ENCODE measurements at regions not wholly inside any gene's neighbourhood (a gene's known extent, or its start where the extent isn't known, plus 50 kb on each side); places are given as distances from the start of the nearest gene placed in this dataset.

GRCh38 chr5:3140117-3140516 lies 388.6 kb upstream of the IRX2 start:
- Mint-ChIP-seq H3K4me1 (no peaks in the 10 kb centered on the region), H3K27me3 (no peaks in the 10 kb centered on the region), H3K27ac (no peak overlapping the region), H3K4me3 (no peak overlapping the region), H3K9me3 (ENCODE audit: insufficient read depth) (peaks cover 2% of the 10 kb centered on the region)
- Histone ChIP-seq H3K9ac (ENCODE audit: low read length) (no peak overlapping the region), H2AFZ (ENCODE audit: insufficient read depth, low read depth, low read length, poor library complexity, severe bottlenecking) (no peak overlapping the region), H3K4me1 (ENCODE audit: control insufficient read depth in 2 of 2, insufficient read depth in 2 of 2, low read length in 2 of 2) (no peaks in the 10 kb centered on the region), H3K27ac (ENCODE audit: low read length in 2 of 2) (no peak overlapping the region), H3K36me3 (replicated peaks in 1 of 2; ENCODE audit: control extremely low read depth in 1 of 2, control insufficient read depth in 1 of 2, extremely low read depth in 1 of 2, insufficient read depth in 2 of 2, low read length in 1 of 2) (no peaks in the 10 kb centered on the region), H3K9me3 (ENCODE audit: control extremely low read depth in 1 of 3, control insufficient read depth in 2 of 3, insufficient read depth in 1 of 3, low read length in 2 of 3) (peaks cover 0 to 16% (median 0%) of the 10 kb centered on the region in 3 donors), H3K4me2 (replicated peaks; ENCODE audit: low read depth, low read length, poor library complexity, severe bottlenecking) (no peak overlapping the region), H3K4me3 (ENCODE audit: control extremely low read depth in 1 of 5, extremely low read depth in 1 of 5, insufficient read depth in 1 of 5, low read depth in 2 of 5, low read length in 4 of 5) (no peak overlapping the region), H4K20me1 (ENCODE audit: control insufficient read depth, insufficient read depth, low read length, poor library complexity, severe bottlenecking) (no peaks in the 10 kb centered on the region), H3K79me2 (ENCODE audit: control insufficient read depth, insufficient read depth, low read length) (no peaks in the 10 kb centered on the region), H3K27me3 (replicated peaks in 1 of 4; ENCODE audit: control extremely low read depth in 1 of 4, control insufficient read depth in 3 of 4, insufficient read depth in 4 of 4, low read length in 3 of 4) (no peaks in the 10 kb centered on the region)
- no peak for DNase-seq
- intact Hi-C loops (cut with micrococcal nuclease), result no loop called here
- WGBS (ENCODE audit: insufficient coverage), result 93% methylated on average over 7 of the region's 7 CpGs
- ChIA-PET CTCF (no interaction called here), POLR2A (no interaction called here)
- TF ChIP-seq EZH2 (IDR thresholded peaks at IDR 0.05; ENCODE audit: borderline replicate concordance, insufficient read depth, low read depth, low read length, poor library complexity, severe bottlenecking), result no peak
- no peak for TF ChIP-seq CTCF (IDR thresholded peaks at IDR 0.05)
- ATAC-seq (ENCODE audit: low read depth), result no peak

GRCh38 chr5:3139499-3139931 lies 388.0 kb upstream of the IRX2 start:
- H3K4me1 ChIP-seq (ENCODE audit: control insufficient read depth in 2 of 2, insufficient read depth in 2 of 2, low read length in 2 of 2), result no peaks in the 10 kb centered on the region
- Mint-ChIP-seq H3K27me3 (no peaks in the 10 kb centered on the region), H3K27ac (no peak overlapping the region), H3K4me1 (no peaks in the 10 kb centered on the region), H3K9me3 (ENCODE audit: insufficient read depth) (peaks cover 4% of the 10 kb centered on the region), H3K4me3 (no peak overlapping the region)
- TF ChIP-seq CTCF (IDR thresholded peaks at IDR 0.05), result no peak
- no peak for TF ChIP-seq EZH2 (IDR thresholded peaks at IDR 0.05; ENCODE audit: borderline replicate concordance, insufficient read depth, low read depth, low read length, poor library complexity, severe bottlenecking)
- H3K9me3 ChIP-seq (ENCODE audit: control extremely low read depth in 1 of 3, control insufficient read depth in 2 of 3, insufficient read depth in 1 of 3, low read length in 2 of 3), result peaks cover 0 to 16% (median 0%) of the 10 kb centered on the region in 3 donors
- H3K27ac ChIP-seq (ENCODE audit: low read length in 2 of 2), result no peak overlapping the region
- no peak overlapping the region for H2AFZ ChIP-seq (ENCODE audit: insufficient read depth, low read depth, low read length, poor library complexity, severe bottlenecking)
- H3K4me2 ChIP-seq (replicated peaks; ENCODE audit: low read depth, low read length, poor library complexity, severe bottlenecking), result no peak overlapping the region
- CTCF ChIA-PET, result no interaction called here
- intact Hi-C loops (cut with micrococcal nuclease), result no loop called here
- DNase-seq (no peak), ATAC-seq (ENCODE audit: low read depth) (no peak)
- POLR2A ChIA-PET, result no interaction called here
- 76% methylated on average over 5 of the region's 6 CpGs for WGBS (ENCODE audit: insufficient coverage)
- no peaks in the 10 kb centered on the region for H3K79me2 ChIP-seq (ENCODE audit: control insufficient read depth, insufficient read depth, low read length)
- H3K36me3 ChIP-seq (replicated peaks in 1 of 2; ENCODE audit: control extremely low read depth in 1 of 2, control insufficient read depth in 1 of 2, extremely low read depth in 1 of 2, insufficient read depth in 2 of 2, low read length in 1 of 2), result no peaks in the 10 kb centered on the region
- no peaks in the 10 kb centered on the region for H3K27me3 ChIP-seq (replicated peaks in 1 of 4; ENCODE audit: control extremely low read depth in 1 of 4, control insufficient read depth in 3 of 4, insufficient read depth in 4 of 4, low read length in 3 of 4)
- H4K20me1 ChIP-seq (ENCODE audit: control insufficient read depth, insufficient read depth, low read length, poor library complexity, severe bottlenecking), result no peaks in the 10 kb centered on the region
- H3K9ac ChIP-seq (ENCODE audit: low read length), result no peak overlapping the region
- H3K4me3 ChIP-seq (ENCODE audit: control extremely low read depth in 1 of 5, extremely low read depth in 1 of 5, insufficient read depth in 1 of 5, low read depth in 2 of 5, low read length in 4 of 5), result no peak overlapping the region
